ENCODE measurements at regions not wholly inside any gene's neighbourhood (a gene's known extent, or its start where the extent isn't known, plus 50 kb on each side); places are given as distances from the start of the nearest gene placed in this dataset.

DNA sequence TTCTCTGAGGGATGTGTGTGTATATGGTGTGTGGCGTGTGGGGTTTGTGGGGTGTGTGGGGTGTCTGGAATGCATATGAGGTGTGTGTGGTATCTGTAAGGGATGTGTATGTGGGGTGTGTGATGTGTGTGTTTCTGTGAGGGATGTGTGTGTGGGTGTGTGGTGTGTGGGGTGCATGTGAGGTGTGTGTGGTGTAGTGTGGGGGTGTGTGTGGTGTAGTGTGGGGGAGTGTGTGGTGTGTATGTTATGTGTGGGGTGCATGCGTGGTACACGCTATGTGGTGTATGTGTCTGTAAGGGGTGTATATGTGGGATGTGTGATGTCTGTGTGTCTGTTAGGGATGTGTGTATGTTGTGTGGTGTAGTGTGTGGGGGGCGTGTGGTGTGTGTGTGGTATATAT lies 300.0 kb downstream of the FGF9 start:
- TF ChIP-seq POLR2A (IDR thresholded peaks at IDR 0.05; ENCODE audit: low read depth, low read length): no peak
- TF ChIP-seq, protein P1, sequence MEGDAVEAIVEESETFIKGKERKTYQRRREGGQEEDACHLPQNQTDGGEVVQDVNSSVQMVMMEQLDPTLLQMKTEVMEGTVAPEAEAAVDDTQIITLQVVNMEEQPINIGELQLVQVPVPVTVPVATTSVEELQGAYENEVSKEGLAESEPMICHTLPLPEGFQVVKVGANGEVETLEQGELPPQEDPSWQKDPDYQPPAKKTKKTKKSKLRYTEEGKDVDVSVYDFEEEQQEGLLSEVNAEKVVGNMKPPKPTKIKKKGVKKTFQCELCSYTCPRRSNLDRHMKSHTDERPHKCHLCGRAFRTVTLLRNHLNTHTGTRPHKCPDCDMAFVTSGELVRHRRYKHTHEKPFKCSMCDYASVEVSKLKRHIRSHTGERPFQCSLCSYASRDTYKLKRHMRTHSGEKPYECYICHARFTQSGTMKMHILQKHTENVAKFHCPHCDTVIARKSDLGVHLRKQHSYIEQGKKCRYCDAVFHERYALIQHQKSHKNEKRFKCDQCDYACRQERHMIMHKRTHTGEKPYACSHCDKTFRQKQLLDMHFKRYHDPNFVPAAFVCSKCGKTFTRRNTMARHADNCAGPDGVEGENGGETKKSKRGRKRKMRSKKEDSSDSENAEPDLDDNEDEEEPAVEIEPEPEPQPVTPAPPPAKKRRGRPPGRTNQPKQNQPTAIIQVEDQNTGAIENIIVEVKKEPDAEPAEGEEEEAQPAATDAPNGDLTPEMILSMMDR (conservative IDR thresholded peaks at IDR 0.05; ENCODE audit: low read depth, low read length): no peak
- TF ChIP-seq RFX5 (IDR thresholded peaks at IDR 0.05; ENCODE audit: low read depth, low read length): no peak
- TF ChIP-seq CEBPB (IDR thresholded peaks at IDR 0.05; ENCODE audit: low read depth, low read length): no peak
- no peak for TF ChIP-seq BHLHE40 (IDR thresholded peaks at IDR 0.05; ENCODE audit: low read depth, low read length)
- TF ChIP-seq MXI1 (IDR thresholded peaks at IDR 0.05; ENCODE audit: borderline replicate concordance, low read depth, low read length): no peak
- TF ChIP-seq SMC3 (IDR thresholded peaks at IDR 0.05; ENCODE audit: low read depth, low read length): no peak
- TF ChIP-seq FOS (IDR thresholded peaks at IDR 0.05; ENCODE audit: low read depth, low read length): no peak
- no peak for TF ChIP-seq RAD21 (IDR thresholded peaks at IDR 0.05; ENCODE audit: low read length)
- TF ChIP-seq, protein P2, sequence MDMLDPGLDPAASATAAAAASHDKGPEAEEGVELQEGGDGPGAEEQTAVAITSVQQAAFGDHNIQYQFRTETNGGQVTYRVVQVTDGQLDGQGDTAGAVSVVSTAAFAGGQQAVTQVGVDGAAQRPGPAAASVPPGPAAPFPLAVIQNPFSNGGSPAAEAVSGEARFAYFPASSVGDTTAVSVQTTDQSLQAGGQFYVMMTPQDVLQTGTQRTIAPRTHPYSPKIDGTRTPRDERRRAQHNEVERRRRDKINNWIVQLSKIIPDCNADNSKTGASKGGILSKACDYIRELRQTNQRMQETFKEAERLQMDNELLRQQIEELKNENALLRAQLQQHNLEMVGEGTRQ (IDR thresholded peaks at IDR 0.05; ENCODE audit: low read depth, low read length): no peak
